Thyroid gland (tissue), 4 donors: ENCODE measurements at regions not wholly inside any gene's neighbourhood (a gene's known extent, or its start where the extent isn't known, plus 50 kb on each side); places are given as distances from the start of the nearest gene placed in this dataset.
A peak's percentile ranks its signal among the peaks of the same experiment; 100 is the strongest.

Source experiments
- DNase-seq, 2 donors: peaks; one replicate each; pipeline ENCODE4 v3.0.0-alpha.2; 2019
- H3K27ac ChIP-seq, 3 donors: fragments of 200-600 bp; sonication (generic); 1 replicate in 2 of 3; 2 replicates in 1 of 3; pipeline ENCODE4 v1.5.1; 2016 to 2019; ENCODE audit warnings: mild to moderate bottlenecking in 1 of 3, moderate library complexity in 1 of 3
- H3K27me3 ChIP-seq: fragments of 200-600 bp; sonication (generic); one replicate; pipeline ENCODE4 v1.5.1; 2019
- H3K36me3 ChIP-seq, 2 donors: fragments of 200-600 bp; sonication (generic); one replicate each; pipeline ENCODE4 v1.5.1; 2016 to 2019
- H3K4me1 ChIP-seq, 2 donors: fragments of 200-600 bp; sonication (generic); one replicate each; pipeline ENCODE4 v1.5.1; 2017 to 2019
- H3K4me3 ChIP-seq, 3 donors: fragments of 200-600 bp; sonication (generic); replicated peaks in 1 of 3; 1 replicate in 2 of 3; 2 replicates in 1 of 3; pipeline ENCODE4 v1.5.1; 2016; ENCODE audit warnings: mild to moderate bottlenecking in 1 of 3
- H3K9me3 ChIP-seq: fragments of 200-600 bp; sonication (generic); one replicate; pipeline ENCODE4 v1.5.1; 2017
- POLR2A ChIP-seq, 2 donors: fragments of 450-650 bp; IDR thresholded peaks; one replicate each; pipeline ENCODE4 v1.6.1; 2017; ENCODE audit warnings: antibody characterized with exemption in 2 of 2, mild to moderate bottlenecking in 2 of 2, moderate library complexity in 1 of 2
- WGBS, 2 donors: methylation state at CpG; one replicate each; pipeline ENCODE4 v1.1.5; 2017; 5-methylcytosine and 5-hydroxymethylcytosine counted together
- intact Hi-C: fragments of 100-400 bp; cut with DNase I; formaldehyde crosslinking; loops from one replicate; pipeline ENCODE4 v1.15.1; 2023
- TF ChIP-seq, protein P1 (sequence below), 6 experiments: fragments of 200-600 bp in 3 of 6; fragments of 450-650 bp in 3 of 6; sonication (generic) in 3 of 6; IDR thresholded peaks; one replicate each; pipeline ENCODE4 v1.5.1; 2016 to 2019; ENCODE audit warnings: antibody characterized with exemption in 6 of 6, mild to moderate bottlenecking in 2 of 6, inconsistent platforms in 1 of 6, moderate library complexity in 1 of 6

GRCh38 chr1:181949500-181949899, 112.0 kb downstream of the ZNF648 start:
- 58 to 85% methylated on average over 2 of the region's 2 CpGs for WGBS, 2 donors
- TF ChIP-seq, protein P1, sequence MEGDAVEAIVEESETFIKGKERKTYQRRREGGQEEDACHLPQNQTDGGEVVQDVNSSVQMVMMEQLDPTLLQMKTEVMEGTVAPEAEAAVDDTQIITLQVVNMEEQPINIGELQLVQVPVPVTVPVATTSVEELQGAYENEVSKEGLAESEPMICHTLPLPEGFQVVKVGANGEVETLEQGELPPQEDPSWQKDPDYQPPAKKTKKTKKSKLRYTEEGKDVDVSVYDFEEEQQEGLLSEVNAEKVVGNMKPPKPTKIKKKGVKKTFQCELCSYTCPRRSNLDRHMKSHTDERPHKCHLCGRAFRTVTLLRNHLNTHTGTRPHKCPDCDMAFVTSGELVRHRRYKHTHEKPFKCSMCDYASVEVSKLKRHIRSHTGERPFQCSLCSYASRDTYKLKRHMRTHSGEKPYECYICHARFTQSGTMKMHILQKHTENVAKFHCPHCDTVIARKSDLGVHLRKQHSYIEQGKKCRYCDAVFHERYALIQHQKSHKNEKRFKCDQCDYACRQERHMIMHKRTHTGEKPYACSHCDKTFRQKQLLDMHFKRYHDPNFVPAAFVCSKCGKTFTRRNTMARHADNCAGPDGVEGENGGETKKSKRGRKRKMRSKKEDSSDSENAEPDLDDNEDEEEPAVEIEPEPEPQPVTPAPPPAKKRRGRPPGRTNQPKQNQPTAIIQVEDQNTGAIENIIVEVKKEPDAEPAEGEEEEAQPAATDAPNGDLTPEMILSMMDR (IDR thresholded peaks at IDR 0.05): no peak
- TF ChIP-seq POLR2A (IDR thresholded peaks at IDR 0.05): no peak
- no peak for DNase-seq
- no peak overlapping the region for H3K4me3 ChIP-seq
- no peaks in the 10 kb centered on the region for H3K27me3 ChIP-seq
- no peaks in the 10 kb centered on the region for H3K9me3 ChIP-seq
- H3K27ac ChIP-seq: no peak overlapping the region
- no peaks in the 10 kb centered on the region for H3K4me1 ChIP-seq
- intact Hi-C loops: no loop called here
- H3K36me3 ChIP-seq: no peaks in the 10 kb centered on the region

GRCh38 chr1:181948372-181948771, 113.1 kb downstream of the ZNF648 start:
- TF ChIP-seq, protein P1 (IDR thresholded peaks at IDR 0.05): no peak
- TF ChIP-seq POLR2A (IDR thresholded peaks at IDR 0.05): no peak
- 58% methylated on average over 1 of the region's 1 CpG; no CpG with 5 or more reads in 1 of the 2 donors for WGBS, 2 donors
- intact Hi-C loops: no loop called here
- Histone ChIP-seq H3K27ac (no peak overlapping the region), H3K36me3 (no peaks in the 10 kb centered on the region), H3K4me1 (no peaks in the 10 kb centered on the region), H3K4me3 (no peak overlapping the region), H3K27me3 (no peaks in the 10 kb centered on the region), H3K9me3 (no peaks in the 10 kb centered on the region)
- no peak for DNase-seq

DNA sequence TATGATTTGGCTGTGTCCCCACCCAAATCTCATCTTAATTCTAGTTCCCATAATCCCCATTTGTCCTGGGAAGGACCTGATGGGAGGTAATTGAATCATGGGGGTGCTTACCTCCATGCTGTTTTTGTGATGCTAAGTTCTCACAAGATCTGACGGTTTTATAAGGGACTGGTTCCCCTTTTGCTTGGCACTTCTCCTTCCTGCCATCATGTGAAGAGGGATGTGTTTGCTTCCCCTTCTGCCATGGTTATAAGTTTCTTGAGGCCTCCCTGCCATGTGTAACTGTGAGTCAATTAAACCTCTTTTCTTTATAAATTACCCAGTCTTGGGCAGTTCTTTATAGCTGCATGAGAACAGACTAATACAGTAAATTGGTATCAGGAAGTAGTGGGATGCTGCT, 114.1 kb downstream of the ZNF648 start:
- H3K36me3 ChIP-seq: no peaks in the 10 kb centered on the region
- TF ChIP-seq POLR2A (IDR thresholded peaks at IDR 0.05): no peak
- TF ChIP-seq, protein P1 (IDR thresholded peaks at IDR 0.05): no peak
- intact Hi-C loops: no loop called here
- no peak for DNase-seq
- no peaks in the 10 kb centered on the region for H3K9me3 ChIP-seq
- H3K27ac ChIP-seq: no peak overlapping the region
- WGBS, 2 donors: 68 to 77% methylated on average over 1 of the region's 1 CpG
- H3K4me3 ChIP-seq: no peak overlapping the region
- no peaks in the 10 kb centered on the region for H3K27me3 ChIP-seq
- H3K4me1 ChIP-seq: no peaks in the 10 kb centered on the region

DNA sequence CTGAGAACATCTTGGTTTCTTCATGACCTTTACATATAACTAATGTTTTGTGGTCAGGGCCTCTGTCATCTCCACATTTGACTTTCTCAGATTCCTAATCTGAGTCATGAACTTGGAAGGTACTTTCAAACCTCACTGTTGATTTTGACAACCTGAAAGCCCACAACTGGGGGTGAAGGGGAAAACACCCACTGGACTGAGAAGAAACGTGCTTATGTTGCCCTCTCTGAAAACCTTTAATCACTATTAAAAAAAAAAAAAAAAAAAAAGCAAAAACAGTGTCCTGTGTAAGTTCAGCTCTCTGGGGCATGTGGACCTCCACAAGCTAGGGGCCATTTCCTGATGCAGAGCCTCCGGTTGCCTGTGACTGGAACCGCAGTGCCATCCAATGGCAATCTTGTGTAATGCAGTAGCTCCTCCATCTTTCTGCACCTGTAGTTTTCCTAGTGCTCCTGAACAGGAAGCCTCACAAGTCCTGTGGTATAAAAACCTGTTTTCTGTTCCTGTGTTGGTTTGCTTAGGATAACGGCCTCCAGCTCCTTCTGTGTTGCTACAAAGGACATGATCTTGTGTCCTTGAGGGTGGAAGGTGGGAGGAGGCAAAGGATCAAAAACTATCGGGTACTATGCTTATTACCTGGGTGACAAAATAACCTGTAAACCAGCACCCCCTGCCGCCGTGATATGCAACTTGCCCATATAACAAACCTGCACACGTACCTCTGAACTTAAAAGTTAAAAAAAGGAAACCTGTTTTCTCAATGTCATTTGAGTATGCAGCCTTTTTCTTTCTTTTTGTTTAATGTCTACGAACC, 124.5 kb downstream of the ZNF648 start:
- intact Hi-C loops: loop anchor here (5.0 kb wide), 1 partner anchor 460 kb away; no protein-coding TSS in a partner anchor
- TF ChIP-seq, protein P1 (IDR thresholded peaks at IDR 0.05): peak; percentile 35 to 98 (median 70)
- TF ChIP-seq POLR2A (IDR thresholded peaks at IDR 0.05): no peak
- peak; percentile 71 to 79 for DNase-seq
- H3K4me3 ChIP-seq: no peak overlapping the region
- H3K4me1 ChIP-seq: no peaks in the 10 kb centered on the region
- WGBS, 2 donors: 21% methylated on average over 9 of the region's 9 CpGs
- no peaks in the 10 kb centered on the region for H3K9me3 ChIP-seq
- no peak overlapping the region for H3K27ac ChIP-seq
- no peaks in the 10 kb centered on the region for H3K36me3 ChIP-seq
- no peaks in the 10 kb centered on the region for H3K27me3 ChIP-seq

DNA sequence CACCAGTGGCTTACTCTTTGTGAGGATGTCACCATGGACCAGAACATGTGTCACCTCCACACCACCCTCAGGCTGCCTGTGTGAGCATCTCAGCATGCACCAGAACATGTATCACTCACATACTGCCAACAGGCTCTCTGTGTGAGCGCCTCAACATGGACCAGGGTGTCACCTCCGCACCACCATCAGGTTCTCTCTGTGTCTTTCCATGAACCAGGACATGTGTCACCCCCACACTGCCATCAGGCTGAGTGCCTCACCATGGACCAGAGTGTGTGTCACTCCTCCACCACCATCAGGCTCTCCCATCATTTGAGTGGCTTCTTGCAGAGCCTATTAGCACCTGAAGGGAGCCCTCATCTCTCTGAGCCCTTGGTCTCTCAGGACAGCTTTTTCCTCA, 125.2 kb downstream of the ZNF648 start:
- Histone ChIP-seq H3K36me3 (no peaks in the 10 kb centered on the region), H3K4me3 (no peak overlapping the region), H3K9me3 (no peaks in the 10 kb centered on the region), H3K27me3 (no peaks in the 10 kb centered on the region), H3K4me1 (no peaks in the 10 kb centered on the region), H3K27ac (no peak overlapping the region)
- no peak for DNase-seq
- TF ChIP-seq POLR2A (IDR thresholded peaks at IDR 0.05): no peak
- TF ChIP-seq, protein P1 (IDR thresholded peaks at IDR 0.05): no peak
- intact Hi-C loops: loop anchor here (5.0 kb wide), 1 partner anchor 459 kb away; no protein-coding TSS in a partner anchor
- 97 to 100% methylated on average over 2 of the region's 2 CpGs for WGBS, 2 donors
